ENCODE measurements at regions not wholly inside any gene's neighbourhood (a gene's known extent, or its start where the extent isn't known, plus 50 kb on each side); places are given as distances from the start of the nearest gene placed in this dataset.

DNA sequence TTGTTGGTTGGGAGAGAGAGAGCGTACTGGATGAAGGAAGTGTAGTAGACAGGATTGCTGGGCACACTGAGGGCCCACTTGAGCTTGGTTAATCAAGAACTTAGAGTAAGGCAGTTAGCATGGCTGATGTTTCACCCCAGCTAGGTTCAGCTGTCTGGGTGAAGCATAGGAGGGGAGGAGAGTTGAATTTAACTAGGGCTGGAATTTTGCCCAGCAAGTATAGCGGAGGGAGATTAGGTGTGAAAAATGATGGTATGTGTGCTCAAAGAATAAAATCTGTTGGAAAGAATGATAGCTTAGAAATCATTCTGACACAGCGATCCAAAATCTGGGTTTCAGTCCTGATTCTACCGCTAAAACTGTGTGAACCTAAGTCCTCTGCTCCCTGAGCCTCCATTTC, 461.5 kb upstream of the PROX1 start:
- no peak for TF ChIP-seq POLR2AphosphoS5 (IDR thresholded peaks at IDR 0.05; ENCODE audit: insufficient read depth in 1 of 2, low read depth in 1 of 2)
- TF ChIP-seq, protein P1, sequence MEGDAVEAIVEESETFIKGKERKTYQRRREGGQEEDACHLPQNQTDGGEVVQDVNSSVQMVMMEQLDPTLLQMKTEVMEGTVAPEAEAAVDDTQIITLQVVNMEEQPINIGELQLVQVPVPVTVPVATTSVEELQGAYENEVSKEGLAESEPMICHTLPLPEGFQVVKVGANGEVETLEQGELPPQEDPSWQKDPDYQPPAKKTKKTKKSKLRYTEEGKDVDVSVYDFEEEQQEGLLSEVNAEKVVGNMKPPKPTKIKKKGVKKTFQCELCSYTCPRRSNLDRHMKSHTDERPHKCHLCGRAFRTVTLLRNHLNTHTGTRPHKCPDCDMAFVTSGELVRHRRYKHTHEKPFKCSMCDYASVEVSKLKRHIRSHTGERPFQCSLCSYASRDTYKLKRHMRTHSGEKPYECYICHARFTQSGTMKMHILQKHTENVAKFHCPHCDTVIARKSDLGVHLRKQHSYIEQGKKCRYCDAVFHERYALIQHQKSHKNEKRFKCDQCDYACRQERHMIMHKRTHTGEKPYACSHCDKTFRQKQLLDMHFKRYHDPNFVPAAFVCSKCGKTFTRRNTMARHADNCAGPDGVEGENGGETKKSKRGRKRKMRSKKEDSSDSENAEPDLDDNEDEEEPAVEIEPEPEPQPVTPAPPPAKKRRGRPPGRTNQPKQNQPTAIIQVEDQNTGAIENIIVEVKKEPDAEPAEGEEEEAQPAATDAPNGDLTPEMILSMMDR (IDR thresholded peaks at IDR 0.05), result no peak
